ENCODE measurements at regions not wholly inside any gene's neighbourhood (a gene's known extent, or its start where the extent isn't known, plus 50 kb on each side); places are given as distances from the start of the nearest gene placed in this dataset.

DNA sequence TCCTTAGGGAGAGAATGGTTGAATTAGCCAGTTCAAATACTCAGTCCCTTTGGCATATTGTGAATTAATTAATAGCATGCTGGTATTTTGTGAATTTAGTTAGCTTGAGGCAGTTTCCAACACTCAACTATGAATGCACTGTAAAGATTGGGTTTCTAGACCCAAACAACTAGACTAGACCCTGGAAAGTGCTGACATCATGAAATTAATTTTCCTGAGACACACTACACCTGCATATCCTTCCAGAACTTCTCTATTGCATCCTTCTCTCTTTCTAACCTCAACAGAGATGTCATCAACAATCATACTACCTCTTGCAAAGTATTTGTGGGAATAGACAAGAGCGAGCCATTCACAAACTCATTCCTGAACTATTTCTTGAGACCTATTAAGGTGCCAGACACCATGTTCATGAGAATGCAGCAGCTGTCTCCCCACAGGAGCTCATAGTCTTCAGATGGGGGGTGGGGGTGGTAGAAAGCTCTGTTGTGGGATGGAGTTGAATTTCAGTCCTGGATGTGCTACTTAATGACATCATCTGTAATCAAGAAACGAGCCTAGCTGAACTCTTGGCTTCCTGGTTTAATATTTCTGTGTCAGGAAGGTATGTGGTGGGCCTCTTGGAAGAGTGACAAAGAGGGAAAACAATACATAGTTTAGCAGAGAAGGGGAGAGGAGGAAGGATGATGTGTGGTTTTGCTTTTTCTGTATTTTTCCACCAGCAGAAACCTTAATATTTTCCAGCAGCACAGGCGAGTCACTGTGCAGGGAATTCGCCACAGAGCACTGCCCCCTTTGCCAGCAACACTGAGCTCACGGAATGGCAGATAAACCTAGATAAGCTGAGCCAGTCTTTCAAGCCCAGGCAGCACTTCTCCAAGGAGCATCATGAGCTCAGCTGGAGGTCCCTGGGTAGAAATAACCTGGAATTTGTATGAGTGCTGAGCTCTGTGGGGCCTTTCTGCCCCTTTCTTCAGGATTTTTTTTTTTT, 53.1 kb upstream of the CYSLTR2 start:
- Histone ChIP-seq H3K36me3 (ENCODE audit: control insufficient read depth, insufficient read depth, low read length) (no peaks in the 10 kb centered on the region), H3K4me1 (no peaks in the 10 kb centered on the region), H3K4me3 (ENCODE audit: low read depth, low read length) (no peak overlapping the region), H3K9me3 (no peaks in the 10 kb centered on the region), H3K27me3 (replicated peaks; ENCODE audit: control insufficient read depth, insufficient read depth, low read length) (no peaks in the 10 kb centered on the region)
- BruUV-seq (replicated peaks), result no TSS peak
- no peak for DNase-seq
- intact Hi-C loops (cut with micrococcal nuclease; ENCODE audit: unreplicated experiment), result no loop called here
- Mint-ChIP-seq H3K9me3 (ENCODE audit: unreplicated experiment) (no peaks in the 10 kb centered on the region), H3K4me3 (ENCODE audit: unreplicated experiment) (no peak overlapping the region), H3K4me1 (ENCODE audit: low read depth, unreplicated experiment) (no peaks in the 10 kb centered on the region), H3K27me3 (ENCODE audit: insufficient read depth, unreplicated experiment) (no peaks in the 10 kb centered on the region), H3K27ac (ENCODE audit: unreplicated experiment) (no peak overlapping the region), H3K36me3 (ENCODE audit: insufficient read depth, unreplicated experiment) (no peaks in the 10 kb centered on the region)
- TF ChIP-seq, protein P1, sequence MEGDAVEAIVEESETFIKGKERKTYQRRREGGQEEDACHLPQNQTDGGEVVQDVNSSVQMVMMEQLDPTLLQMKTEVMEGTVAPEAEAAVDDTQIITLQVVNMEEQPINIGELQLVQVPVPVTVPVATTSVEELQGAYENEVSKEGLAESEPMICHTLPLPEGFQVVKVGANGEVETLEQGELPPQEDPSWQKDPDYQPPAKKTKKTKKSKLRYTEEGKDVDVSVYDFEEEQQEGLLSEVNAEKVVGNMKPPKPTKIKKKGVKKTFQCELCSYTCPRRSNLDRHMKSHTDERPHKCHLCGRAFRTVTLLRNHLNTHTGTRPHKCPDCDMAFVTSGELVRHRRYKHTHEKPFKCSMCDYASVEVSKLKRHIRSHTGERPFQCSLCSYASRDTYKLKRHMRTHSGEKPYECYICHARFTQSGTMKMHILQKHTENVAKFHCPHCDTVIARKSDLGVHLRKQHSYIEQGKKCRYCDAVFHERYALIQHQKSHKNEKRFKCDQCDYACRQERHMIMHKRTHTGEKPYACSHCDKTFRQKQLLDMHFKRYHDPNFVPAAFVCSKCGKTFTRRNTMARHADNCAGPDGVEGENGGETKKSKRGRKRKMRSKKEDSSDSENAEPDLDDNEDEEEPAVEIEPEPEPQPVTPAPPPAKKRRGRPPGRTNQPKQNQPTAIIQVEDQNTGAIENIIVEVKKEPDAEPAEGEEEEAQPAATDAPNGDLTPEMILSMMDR (IDR thresholded peaks at IDR 0.05; ENCODE audit: insufficient read depth in 1 of 2, low read depth in 1 of 2, low read length in 1 of 2, severe bottlenecking in 1 of 2, unreplicated experiment in 1 of 2), result no peak
- ChIA-PET CTCF (interaction anchor here (0.7 to 1.4 kb wide), 3 partner anchors 21 to 244 kb away, joined by 3 to 4 read pairs (median 3); no protein-coding TSS in a partner anchor), POLR2A (interaction anchor here (0.5 kb wide), 1 partner anchor 139 kb away, joined by 3 read pairs; no protein-coding TSS in a partner anchor)

DNA sequence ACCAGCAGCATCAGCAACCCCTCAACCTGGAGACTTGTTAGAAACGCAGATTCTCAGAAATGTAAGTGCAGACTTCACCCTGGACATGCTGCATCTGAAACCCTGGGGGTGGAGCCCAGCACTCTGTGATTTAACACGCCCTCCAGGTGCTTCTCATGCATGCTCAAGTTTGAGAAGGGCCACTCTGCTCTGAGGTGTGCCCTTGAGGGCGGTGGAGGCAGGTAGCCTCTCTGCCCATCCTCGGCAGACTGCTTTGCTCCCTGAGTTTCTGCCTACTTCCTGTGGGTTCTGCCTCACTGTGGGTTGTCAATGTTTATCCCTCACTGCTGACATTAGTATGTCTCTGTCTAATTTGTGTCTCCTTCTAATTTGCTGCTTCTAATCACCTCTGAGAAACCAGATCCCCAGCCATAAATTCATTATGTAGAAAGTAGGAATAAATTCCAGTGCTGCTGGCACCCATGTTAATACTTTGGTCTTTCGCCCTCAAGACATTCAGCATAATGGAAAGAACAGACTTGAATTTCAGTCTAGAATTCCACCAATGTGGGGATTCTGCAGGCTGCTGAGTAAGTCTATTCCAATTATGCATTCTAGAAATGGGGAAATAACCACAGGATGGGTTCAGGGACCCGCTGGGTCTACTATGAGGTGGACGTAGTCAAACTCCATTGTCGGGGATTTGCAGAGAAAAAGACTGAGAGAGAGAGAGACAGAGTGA, 51.3 kb upstream of the CYSLTR2 start:
- H3K27ac Mint-ChIP-seq (ENCODE audit: unreplicated experiment), result no peak overlapping the region
- H3K36me3 Mint-ChIP-seq (ENCODE audit: insufficient read depth, unreplicated experiment), result no peaks in the 10 kb centered on the region
- no TSS peak for BruUV-seq (replicated peaks)
- H3K36me3 ChIP-seq (ENCODE audit: control insufficient read depth, insufficient read depth, low read length), result no peaks in the 10 kb centered on the region
- no peak overlapping the region for H3K4me3 Mint-ChIP-seq (ENCODE audit: unreplicated experiment)
- intact Hi-C loops (cut with micrococcal nuclease; ENCODE audit: unreplicated experiment), result no loop called here
- H3K4me3 ChIP-seq (ENCODE audit: low read depth, low read length), result no peak overlapping the region
- no peaks in the 10 kb centered on the region for H3K4me1 ChIP-seq
- TF ChIP-seq, protein P1 (IDR thresholded peaks at IDR 0.05; ENCODE audit: insufficient read depth in 1 of 2, low read depth in 1 of 2, low read length in 1 of 2, severe bottlenecking in 1 of 2, unreplicated experiment in 1 of 2), result no peak
- peaks cover 2% of the 10 kb centered on the region for H3K9me3 Mint-ChIP-seq (ENCODE audit: unreplicated experiment)
- ChIA-PET CTCF (no interaction called here), POLR2A (no interaction called here)
- no peaks in the 10 kb centered on the region for H3K4me1 Mint-ChIP-seq (ENCODE audit: low read depth, unreplicated experiment)
- H3K9me3 ChIP-seq, result peaks cover 4% of the 10 kb centered on the region; the same call in 1 of the 2 replicates
- no peaks in the 10 kb centered on the region for H3K27me3 ChIP-seq (replicated peaks; ENCODE audit: control insufficient read depth, insufficient read depth, low read length)
- H3K27me3 Mint-ChIP-seq (ENCODE audit: insufficient read depth, unreplicated experiment), result no peaks in the 10 kb centered on the region
- DNase-seq, result no peak

DNA sequence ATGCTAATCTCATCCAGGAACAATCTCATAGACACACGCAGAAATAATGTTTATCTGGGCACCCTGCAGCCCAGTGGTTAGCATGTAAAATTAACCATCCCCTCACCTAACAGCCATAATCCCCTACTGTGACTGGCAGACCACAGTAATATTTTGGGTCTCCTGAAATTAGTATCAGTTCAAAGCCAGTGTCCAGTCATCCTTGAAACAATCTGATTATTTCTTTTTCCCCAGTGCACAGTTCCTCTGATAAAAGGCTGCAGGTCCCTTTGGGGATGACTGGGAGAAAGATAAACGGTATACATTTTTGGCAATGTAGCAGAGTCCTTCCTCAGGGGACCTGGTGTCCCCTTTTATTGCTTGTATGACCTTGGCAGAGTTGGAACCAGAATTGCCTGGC, 50.4 kb upstream of the CYSLTR2 start:
- Mint-ChIP-seq H3K4me3 (ENCODE audit: unreplicated experiment) (no peak overlapping the region), H3K27me3 (ENCODE audit: insufficient read depth, unreplicated experiment) (no peaks in the 10 kb centered on the region), H3K27ac (ENCODE audit: unreplicated experiment) (no peak overlapping the region), H3K36me3 (ENCODE audit: insufficient read depth, unreplicated experiment) (no peaks in the 10 kb centered on the region), H3K9me3 (ENCODE audit: unreplicated experiment) (peaks cover 11% of the 10 kb centered on the region), H3K4me1 (ENCODE audit: low read depth, unreplicated experiment) (no peaks in the 10 kb centered on the region)
- TF ChIP-seq, protein P1 (IDR thresholded peaks at IDR 0.05; ENCODE audit: insufficient read depth in 1 of 2, low read depth in 1 of 2, low read length in 1 of 2, severe bottlenecking in 1 of 2, unreplicated experiment in 1 of 2), result no peak
- ChIA-PET POLR2A (no interaction called here), CTCF (no interaction called here)
- Histone ChIP-seq H3K4me1 (no peaks in the 10 kb centered on the region), H3K9me3 (peaks cover 4% of the 10 kb centered on the region; the same call in 1 of the 2 replicates), H3K4me3 (ENCODE audit: low read depth, low read length) (no peak overlapping the region), H3K27me3 (replicated peaks; ENCODE audit: control insufficient read depth, insufficient read depth, low read length) (no peaks in the 10 kb centered on the region), H3K36me3 (ENCODE audit: control insufficient read depth, insufficient read depth, low read length) (no peaks in the 10 kb centered on the region)
- BruUV-seq (replicated peaks), result no TSS peak
- intact Hi-C loops (cut with micrococcal nuclease; ENCODE audit: unreplicated experiment), result no loop called here
- DNase-seq, result no peak

Data from Caco-2 (cell line).